Breast epithelium (tissue), 4 donors: ENCODE measurements at regions not wholly inside any gene's neighbourhood (a gene's known extent, or its start where the extent isn't known, plus 50 kb on each side); places are given as distances from the start of the nearest gene placed in this dataset.
"Not testable (repeated sequence)": the region's sequence is repeated elsewhere in the genome, so short reads cannot be mapped to it uniquely, and the experiment has no call there.

Experiments
- DNase-seq, 2 donors: peaks; one replicate each; pipeline ENCODE4 v3.0.0-alpha.2; 2019; ENCODE audit warnings: low spot score in 2 of 2
- H3K27ac ChIP-seq, 2 donors: fragments of 200-600 bp; sonication (generic) in 1 of 2; one replicate each; pipeline ENCODE4 v1.5.1; 2016 to 2019; ENCODE audit warnings: mild to moderate bottlenecking in 1 of 2
- H3K27me3 ChIP-seq, 2 donors: fragments of 200-600 bp; sonication (generic) in 1 of 2; one replicate each; pipeline versions ENCODE4 v1.5.1 to v1.6.0; 2017 to 2019; ENCODE audit warnings: control low read depth in 1 of 2, mild to moderate bottlenecking in 1 of 2
- H3K36me3 ChIP-seq: fragments of 200-600 bp; one replicate; pipeline ENCODE4 v1.5.1; 2019
- H3K4me1 ChIP-seq, 2 donors: fragments of 200-600 bp; sonication (generic); one replicate each; pipeline ENCODE4 v1.5.1; 2016 to 2019; ENCODE audit warnings: control low read depth in 1 of 2
- H3K4me3 ChIP-seq, 3 donors: fragments of 200-600 bp; sonication (generic); 1 replicate in 2 of 3; 2 replicates in 1 of 3; pipeline ENCODE4 v1.5.1; 2016 to 2019; ENCODE audit warnings: mild to moderate bottlenecking in 3 of 3, moderate library complexity in 2 of 3
- H3K9me3 ChIP-seq, 2 donors: fragments of 200-600 bp; sonication (generic) in 1 of 2; one replicate each; pipeline ENCODE4 v1.5.1; 2016 to 2019; ENCODE audit warnings: control low read depth in 1 of 2
- CTCF ChIP-seq, 3 donors: fragments of 450-650 bp; IDR thresholded peaks; one replicate each; pipeline ENCODE4 v1.5.1; 2016 to 2017; ENCODE audit warnings: antibody characterized with exemption in 3 of 3, mild to moderate bottlenecking in 3 of 3, moderate library complexity in 3 of 3
- POLR2A ChIP-seq: fragments of 450-650 bp; IDR thresholded peaks from one replicate; pipeline ENCODE4 v1.6.1; 2016; ENCODE audit warnings: antibody characterized with exemption, mild to moderate bottlenecking, moderate library complexity
- POLR2AphosphoS5 ChIP-seq, 3 donors: sonication (generic); formaldehyde crosslinking; IDR thresholded peaks; one replicate each; pipeline ENCODE4 v1.6.1; 2017; ENCODE audit warnings: antibody characterized with exemption in 3 of 3
- intact Hi-C: fragments of 100-400 bp; cut with DNase I; formaldehyde crosslinking; loops from one replicate; pipeline ENCODE4 v1.15.1; 2023; ENCODE audit warnings: low total_unique reads

- intact Hi-C loops, result loop anchor here (5.0 kb wide), 1 partner anchor 48 kb away; no protein-coding TSS in a partner anchor
- no peaks in the 10 kb centered on the region for H3K9me3 ChIP-seq
- H3K27ac ChIP-seq, result no peak overlapping the region
- no peaks in the 10 kb centered on the region for H3K27me3 ChIP-seq
- H3K4me1 ChIP-seq, result no peaks in the 10 kb centered on the region
- TF ChIP-seq POLR2AphosphoS5 (IDR thresholded peaks at IDR 0.05) (no peak), POLR2A (no peak), CTCF (IDR thresholded peaks at IDR 0.05) (no peak)
- no peak for DNase-seq
- H3K4me3 ChIP-seq, result no peak overlapping the region
- H3K36me3 ChIP-seq, result no peaks in the 10 kb centered on the region
Measured at GRCh38 chr10:3260066-3260834, 87.7 kb upstream of the PITRM1 start.

- TF ChIP-seq POLR2AphosphoS5 (IDR thresholded peaks at IDR 0.05), result no peak
- TF ChIP-seq CTCF (IDR thresholded peaks at IDR 0.05), result no peak
- TF ChIP-seq POLR2A, result no peak
- no peaks in the 10 kb centered on the region for H3K9me3 ChIP-seq
- intact Hi-C loops, result no loop called here
- no peaks in the 10 kb centered on the region for H3K36me3 ChIP-seq
- no peaks in the 10 kb centered on the region for H3K27me3 ChIP-seq
- H3K27ac ChIP-seq, result no peak overlapping the region
- H3K4me3 ChIP-seq, result no peak overlapping the region
- H3K4me1 ChIP-seq, result no peaks in the 10 kb centered on the region
- no peak for DNase-seq
Measured at GRCh38 chr10:3259499-3259898, 86.9 kb upstream of the PITRM1 start.

GRCh38 chr10:3258394-3258793 lies 85.8 kb upstream of the PITRM1 start:
- no peak for TF ChIP-seq CTCF (IDR thresholded peaks at IDR 0.05)
- no peak for TF ChIP-seq POLR2A
- no peak for TF ChIP-seq POLR2AphosphoS5 (IDR thresholded peaks at IDR 0.05)
- Histone ChIP-seq H3K27ac (no peak overlapping the region), H3K4me3 (no peak overlapping the region), H3K27me3 (no peaks in the 10 kb centered on the region), H3K9me3 (no peaks in the 10 kb centered on the region), H3K36me3 (no peaks in the 10 kb centered on the region), H3K4me1 (no peaks in the 10 kb centered on the region)
- intact Hi-C loops, result no loop called here
- DNase-seq, result no peak

GRCh38 chr10:3255616-3256015 lies 83.0 kb upstream of the PITRM1 start:
- H3K4me3 ChIP-seq, result no peak overlapping the region
- no peaks in the 10 kb centered on the region for H3K27me3 ChIP-seq
- DNase-seq, result no peak
- no peak overlapping the region for H3K27ac ChIP-seq
- H3K9me3 ChIP-seq, result no peaks in the 10 kb centered on the region
- intact Hi-C loops, result no loop called here
- H3K4me1 ChIP-seq, result no peaks in the 10 kb centered on the region
- no peaks in the 10 kb centered on the region for H3K36me3 ChIP-seq
- TF ChIP-seq POLR2AphosphoS5 (IDR thresholded peaks at IDR 0.05) (no peak), POLR2A (no peak), CTCF (IDR thresholded peaks at IDR 0.05) (no peak)

GRCh38 chr10:3255075-3255474 lies 82.5 kb upstream of the PITRM1 start:
- intact Hi-C loops, result no loop called here
- DNase-seq, result no peak
- Histone ChIP-seq H3K9me3 (no peaks in the 10 kb centered on the region), H3K27me3 (no peaks in the 10 kb centered on the region), H3K27ac (no peak overlapping the region), H3K4me1 (no peaks in the 10 kb centered on the region), H3K36me3 (no peaks in the 10 kb centered on the region), H3K4me3 (no peak overlapping the region)
- no peak for TF ChIP-seq POLR2A
- no peak for TF ChIP-seq POLR2AphosphoS5 (IDR thresholded peaks at IDR 0.05)
- no peak for TF ChIP-seq CTCF (IDR thresholded peaks at IDR 0.05)

GRCh38 chr10:3253974-3254373 lies 81.4 kb upstream of the PITRM1 start:
- intact Hi-C loops, H3K27ac ChIP-seq, H3K4me1 ChIP-seq, H3K9me3 ChIP-seq, H3K4me3 ChIP-seq, H3K36me3 ChIP-seq, DNase-seq, H3K27me3 ChIP-seq: not testable (repeated sequence)
